ENCODE measurements at regions not wholly inside any gene's neighbourhood (a gene's known extent, or its start where the extent isn't known, plus 50 kb on each side); places are given as distances from the start of the nearest gene placed in this dataset.

- H3K27ac ChIP-seq = no peak overlapping the region
- DNase-seq = no peak
- H3K27me3 ChIP-seq (ENCODE audit: insufficient read depth in 3 of 3, low read length in 2 of 3) = no peaks in the 10 kb centered on the region
- WGBS, 3 donors = 44 to 49% (median 47%) methylated on average over 2 of the region's 2 CpGs
- no peaks in the 10 kb centered on the region for H3K4me1 ChIP-seq
- H3K9me3 ChIP-seq = peaks cover 2% of the 10 kb centered on the region
- no peaks in the 10 kb centered on the region for H3K36me3 ChIP-seq (ENCODE audit: insufficient read depth in 1 of 2, low read depth in 1 of 2)
- ATAC-seq = no peak
- no peak for TF ChIP-seq CTCF (IDR thresholded peaks at IDR 0.05)
- H3K4me3 ChIP-seq = no peak overlapping the region
- intact Hi-C loops (cut with DNase I) = no loop called here
These were observed 213.3 kb downstream of the GBA3 start for GRCh38 chr4:22906045-22906444.

DNA sequence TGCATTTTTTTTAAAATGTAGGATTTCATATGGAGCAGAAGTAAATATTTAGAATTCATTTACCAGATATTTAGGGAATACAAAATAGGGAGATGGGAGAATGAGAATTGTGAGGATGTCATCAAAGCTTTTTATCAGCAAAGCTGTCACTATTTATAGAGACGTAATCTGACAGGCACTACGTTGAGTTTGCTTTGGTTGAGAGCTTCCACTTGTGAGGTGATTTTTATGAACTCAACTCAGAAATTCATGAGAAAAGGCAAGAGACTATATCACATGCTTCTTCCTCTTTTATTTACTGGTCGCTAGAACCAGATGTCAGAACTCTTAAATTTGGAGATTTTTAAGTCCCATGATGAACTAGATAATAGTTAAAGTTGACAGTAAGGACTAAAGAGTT, 211.2 kb downstream of the GBA3 start:
- no peaks in the 10 kb centered on the region for H3K4me1 ChIP-seq
- H3K27ac ChIP-seq = no peak overlapping the region
- no peaks in the 10 kb centered on the region for H3K36me3 ChIP-seq (ENCODE audit: insufficient read depth in 1 of 2, low read depth in 1 of 2)
- DNase-seq = no peak
- peaks cover 2% of the 10 kb centered on the region for H3K9me3 ChIP-seq
- ATAC-seq = no peak
- 58 to 67% (median 60%) methylated on average over 3 of the region's 3 CpGs for WGBS, 3 donors
- no peak overlapping the region for H3K4me3 ChIP-seq
- TF ChIP-seq CTCF (IDR thresholded peaks at IDR 0.05) = no peak
- no peaks in the 10 kb centered on the region for H3K27me3 ChIP-seq (ENCODE audit: insufficient read depth in 3 of 3, low read length in 2 of 3)
- intact Hi-C loops (cut with DNase I) = no loop called here

GRCh38 chr4:22901631-22902030, 208.9 kb downstream of the GBA3 start:
- Histone ChIP-seq H3K36me3 (ENCODE audit: insufficient read depth in 1 of 2, low read depth in 1 of 2) (no peaks in the 10 kb centered on the region), H3K27me3 (ENCODE audit: insufficient read depth in 3 of 3, low read length in 2 of 3) (no peaks in the 10 kb centered on the region), H3K27ac (no peak overlapping the region), H3K4me1 (no peaks in the 10 kb centered on the region), H3K4me3 (no peak overlapping the region), H3K9me3 (peaks cover 2% of the 10 kb centered on the region)
- ATAC-seq (no peak), DNase-seq (no peak)
- WGBS, 3 donors = 68 to 75% (median 70%) methylated on average over 1 of the region's 1 CpG
- TF ChIP-seq CTCF (IDR thresholded peaks at IDR 0.05) = no peak
- intact Hi-C loops (cut with DNase I) = no loop called here

DNA sequence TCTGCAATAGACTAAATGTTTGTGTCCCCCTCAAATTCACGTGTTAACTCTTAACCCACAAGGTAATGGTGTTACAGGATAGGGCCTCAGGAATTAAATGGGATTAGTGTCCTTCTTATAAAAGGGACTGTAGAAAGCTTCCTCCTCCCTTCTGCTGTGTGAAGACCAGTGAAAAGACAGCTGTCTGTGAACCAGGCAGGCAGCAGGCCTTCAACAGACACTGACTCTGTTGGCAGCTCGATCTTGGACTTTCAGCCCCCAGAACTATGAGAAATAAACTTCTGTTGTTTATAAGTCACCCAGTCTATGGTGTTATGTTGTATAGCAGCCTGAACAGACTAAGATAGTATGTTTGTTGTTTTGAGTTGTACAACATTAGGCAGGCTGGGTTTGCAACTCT, 208.1 kb downstream of the GBA3 start:
- no peaks in the 10 kb centered on the region for H3K4me1 ChIP-seq
- H3K36me3 ChIP-seq (ENCODE audit: insufficient read depth in 1 of 2, low read depth in 1 of 2) = no peaks in the 10 kb centered on the region
- intact Hi-C loops (cut with DNase I) = no loop called here
- no peaks in the 10 kb centered on the region for H3K27me3 ChIP-seq (ENCODE audit: insufficient read depth in 3 of 3, low read length in 2 of 3)
- no peak overlapping the region for H3K27ac ChIP-seq
- 34 to 45% (median 36%) methylated on average over 2 of the region's 2 CpGs for whole genome bisulfite sequencing, 3 donors
- no peaks in the 10 kb centered on the region for H3K9me3 ChIP-seq
- TF ChIP-seq CTCF (IDR thresholded peaks at IDR 0.05) = no peak
- no peak overlapping the region for H3K4me3 ChIP-seq
- no peak for ATAC-seq
- no peak for DNase-seq

DNA sequence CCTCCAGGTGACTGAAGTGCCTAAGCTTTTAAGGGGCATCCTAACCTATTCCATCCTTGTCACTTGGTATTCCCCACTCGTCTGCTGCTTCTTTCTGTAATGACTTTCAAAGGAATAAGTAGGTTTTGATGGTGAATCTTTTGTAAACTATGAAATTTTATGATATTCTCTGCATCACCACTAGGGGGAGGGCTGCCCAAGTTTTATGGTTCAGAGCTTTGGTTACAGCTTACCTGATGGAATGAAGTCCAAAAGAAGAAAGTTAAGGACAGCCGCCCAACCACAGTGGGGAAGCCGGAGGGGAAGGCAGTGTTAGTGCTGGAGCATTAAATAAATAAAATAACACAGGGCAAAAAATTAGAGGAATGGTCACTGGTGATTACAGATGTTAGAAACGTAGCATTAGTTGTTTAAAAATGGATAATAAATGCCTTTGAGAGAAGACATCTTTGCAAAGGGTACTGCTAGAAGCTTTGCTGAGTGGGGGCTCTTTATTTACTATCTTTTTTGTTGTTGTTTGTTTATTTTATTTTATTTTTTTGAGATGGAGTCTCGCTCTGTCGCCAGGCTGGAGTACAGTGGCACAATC, 204.9 kb downstream of the GBA3 start:
- TF ChIP-seq CTCF (IDR thresholded peaks at IDR 0.05) = peak; percentile 58
- intact Hi-C loops (cut with DNase I) = no loop called here
- no peak for ATAC-seq
- H3K4me1 ChIP-seq = no peaks in the 10 kb centered on the region
- WGBS, 3 donors = 51 to 58% (median 51%) methylated on average over 6 of the region's 6 CpGs
- DNase-seq = no peak
- H3K27me3 ChIP-seq (ENCODE audit: insufficient read depth in 3 of 3, low read length in 2 of 3) = no peaks in the 10 kb centered on the region
- no peaks in the 10 kb centered on the region for H3K36me3 ChIP-seq (ENCODE audit: insufficient read depth in 1 of 2, low read depth in 1 of 2)
- no peak overlapping the region for H3K27ac ChIP-seq
- no peaks in the 10 kb centered on the region for H3K9me3 ChIP-seq
- no peak overlapping the region for H3K4me3 ChIP-seq

Data from psoas muscle (tissue), 7 donors.